ENCODE measurements at regions not wholly inside any gene's neighbourhood (a gene's known extent, or its start where the extent isn't known, plus 50 kb on each side); places are given as distances from the start of the nearest gene placed in this dataset.

- Mint-ChIP-seq H3K9me3 (peaks cover 4% of the 10 kb centered on the region), H3K27ac (no peak overlapping the region), H3K27me3 (ENCODE audit: low read depth) (no peaks in the 10 kb centered on the region), H3K4me1 (no peaks in the 10 kb centered on the region), H3K36me3 (ENCODE audit: low read depth) (no peaks in the 10 kb centered on the region), H3K4me3 (no peak overlapping the region)
- TF ChIP-seq CTCF (IDR thresholded peaks at IDR 0.05; ENCODE audit: unreplicated experiment in 3 of 3), result no peak
Measured at GRCh38 chr18:53799134-53799533, 425.3 kb downstream of the MBD2 start.

GRCh38 chr18:53798516-53798915 lies 426.0 kb downstream of the MBD2 start:
- TF ChIP-seq CTCF (IDR thresholded peaks at IDR 0.05; ENCODE audit: unreplicated experiment in 3 of 3), result no peak
- peaks cover 4% of the 10 kb centered on the region for H3K9me3 Mint-ChIP-seq
- no peak overlapping the region for H3K4me3 Mint-ChIP-seq
- H3K27ac Mint-ChIP-seq, result no peak overlapping the region
- H3K4me1 Mint-ChIP-seq, result no peaks in the 10 kb centered on the region
- no peaks in the 10 kb centered on the region for H3K36me3 Mint-ChIP-seq (ENCODE audit: low read depth)
- H3K27me3 Mint-ChIP-seq (ENCODE audit: low read depth), result no peaks in the 10 kb centered on the region

GRCh38 chr18:53797998-53798495 lies 426.4 kb downstream of the MBD2 start:
- Mint-ChIP-seq H3K27ac (no peak overlapping the region), H3K27me3 (ENCODE audit: low read depth) (no peaks in the 10 kb centered on the region), H3K9me3 (peaks cover under 1% of the 10 kb centered on the region), H3K4me3 (no peak overlapping the region), H3K36me3 (ENCODE audit: low read depth) (no peaks in the 10 kb centered on the region), H3K4me1 (no peaks in the 10 kb centered on the region)
- TF ChIP-seq CTCF (IDR thresholded peaks at IDR 0.05; ENCODE audit: unreplicated experiment in 3 of 3), result no peak

GRCh38 chr18:53796040-53796729 lies 428.3 kb downstream of the MBD2 start:
- Mint-ChIP-seq H3K4me1 (peaks cover 4% of the 10 kb centered on the region), H3K9me3 (no peaks in the 10 kb centered on the region), H3K4me3 (no peak overlapping the region), H3K27ac (no peak overlapping the region), H3K27me3 (ENCODE audit: low read depth) (no peaks in the 10 kb centered on the region), H3K36me3 (ENCODE audit: low read depth) (no peaks in the 10 kb centered on the region)
- no peak for TF ChIP-seq CTCF (IDR thresholded peaks at IDR 0.05; ENCODE audit: unreplicated experiment in 3 of 3)

- Mint-ChIP-seq H3K27me3 (ENCODE audit: low read depth) (no peaks in the 10 kb centered on the region), H3K4me3 (no peak overlapping the region), H3K36me3 (ENCODE audit: low read depth) (no peaks in the 10 kb centered on the region), H3K27ac (no peak overlapping the region), H3K9me3 (no peaks in the 10 kb centered on the region), H3K4me1 (peaks cover 9% of the 10 kb centered on the region)
- TF ChIP-seq CTCF (IDR thresholded peaks at IDR 0.05; ENCODE audit: unreplicated experiment in 3 of 3), result no peak
Measured at GRCh38 chr18:53795610-53796009, 428.9 kb downstream of the MBD2 start.

GRCh38 chr18:53795061-53795460 lies 429.4 kb downstream of the MBD2 start:
- H3K4me3 Mint-ChIP-seq, result no peak overlapping the region
- peaks cover 9% of the 10 kb centered on the region for H3K4me1 Mint-ChIP-seq
- no peak for TF ChIP-seq CTCF (IDR thresholded peaks at IDR 0.05; ENCODE audit: unreplicated experiment in 3 of 3)
- H3K9me3 Mint-ChIP-seq, result no peaks in the 10 kb centered on the region
- no peaks in the 10 kb centered on the region for H3K27me3 Mint-ChIP-seq (ENCODE audit: low read depth)
- H3K36me3 Mint-ChIP-seq (ENCODE audit: low read depth), result no peaks in the 10 kb centered on the region
- H3K27ac Mint-ChIP-seq, result no peak overlapping the region
